Common myeloid progenitor, CD34-positive (primary cell): ENCODE measurements at regions not wholly inside any gene's neighbourhood (a gene's known extent, or its start where the extent isn't known, plus 50 kb on each side); places are given as distances from the start of the nearest gene placed in this dataset.

ENCODE experiments used
- CTCF ChIA-PET: fragments of 350-600 bp; sonication (Branson Sonifier 250); formaldehyde crosslinking; loops from one replicate; lab custom pipeline; 2021; ENCODE audit warnings: antibody characterized with exemption; lab: Charles Lee
- POLR2A ChIA-PET: fragments of 350-600 bp; sonication (Branson Sonifier 250); formaldehyde crosslinking; loops from one replicate; lab custom pipeline; 2021; ENCODE audit warnings: antibody characterized with exemption; lab: Charles Lee
- DNase-seq, 3 donors: peaks; one replicate each; pipeline versions ENCODE4 v3.0.0 to v3.0.0-alpha.2; 2013
- H3K27ac ChIP-seq, 2 experiments: 1 replicate in 1 of 2; 2 replicates in 1 of 2; pipeline ENCODE4 v1.7.0; 2013; ENCODE audit warnings: inconsistent platforms in 2 of 2, low read length in 2 of 2, mild to moderate bottlenecking in 2 of 2, low read depth in 1 of 2, moderate library complexity in 1 of 2; ENCODE audit not compliant: severe bottlenecking in 2 of 2, insufficient read depth in 1 of 2, poor library complexity in 1 of 2
- H3K27me3 ChIP-seq, 5 experiments: replicated peaks in 2 of 5; 1 replicate in 3 of 5; 2 replicates in 2 of 5; pipeline versions ENCODE4 v1.6.1 to v1.7.0; 2013; ENCODE audit warnings: low read length in 4 of 5, mild to moderate bottlenecking in 2 of 5, moderate library complexity in 2 of 5, inconsistent platforms in 1 of 5; ENCODE audit not compliant: insufficient read depth in 5 of 5, control insufficient read depth in 4 of 5
- H3K36me3 ChIP-seq, 4 experiments: 1 replicate in 2 of 4; 2 replicates in 2 of 4; pipeline versions ENCODE4 v1.6.1 to v1.7.0; 2013; ENCODE audit warnings: low read length in 3 of 4, control low read depth in 1 of 4, mild to moderate bottlenecking in 1 of 4; ENCODE audit not compliant: control insufficient read depth in 4 of 4, insufficient read depth in 4 of 4
- H3K4me1 ChIP-seq, 4 experiments: 1 replicate in 3 of 4; 2 replicates in 1 of 4; pipeline versions ENCODE4 v1.6.1 to v1.7.1; 2013; ENCODE audit warnings: low read length in 3 of 4, mild to moderate bottlenecking in 3 of 4, control low read depth in 1 of 4, inconsistent platforms in 1 of 4, moderate library complexity in 1 of 4; ENCODE audit not compliant: control insufficient read depth in 4 of 4, insufficient read depth in 4 of 4; ENCODE audit errors: control extremely low read depth in 1 of 4
- H3K4me3 ChIP-seq, 7 experiments: 1 replicate in 4 of 7; 2 replicates in 3 of 7; pipeline versions ENCODE4 v1.5.1 to v1.7.0; 2013; ENCODE audit warnings: mild to moderate bottlenecking in 7 of 7, low read length in 6 of 7, moderate library complexity in 6 of 7, inconsistent platforms in 2 of 7, low read depth in 2 of 7, control low read depth in 1 of 7; ENCODE audit not compliant: insufficient read depth in 4 of 7, control insufficient read depth in 1 of 7; ENCODE audit errors: extremely low read depth in 1 of 7
- H3K9me3 ChIP-seq, 5 experiments: 1 replicate in 4 of 5; 2 replicates in 1 of 5; pipeline versions ENCODE4 v1.6.1 to v1.7.1; 2013; ENCODE audit warnings: low read length in 4 of 5, mild to moderate bottlenecking in 2 of 5, inconsistent platforms in 1 of 5, low read depth in 1 of 5, moderate library complexity in 1 of 5; ENCODE audit not compliant: control insufficient read depth in 4 of 5, insufficient read depth in 2 of 5; ENCODE audit errors: control extremely low read depth in 1 of 5
- WGBS: methylation state at CpG from one replicate; pipeline ENCODE4 v1.1.5; 2013; ENCODE audit not compliant: insufficient coverage; 5-methylcytosine and 5-hydroxymethylcytosine counted together

GRCh38 chr3:10555263-10555662 lies 49.9 kb upstream of the ATP2B2 start:
- peaks cover 0 to 36% (median 18%) of the 10 kb centered on the region in 4 experiments for H3K4me1 ChIP-seq
- POLR2A ChIA-PET: no interaction called here
- no peak overlapping the region for H3K27ac ChIP-seq

GRCh38 chr3:10556312-10556711 lies 50.9 kb upstream of the ATP2B2 start:
- Histone ChIP-seq H3K27me3 (peaks cover 0 to 8% (median 0%) of the 10 kb centered on the region in 5 experiments), H3K27ac (no peak overlapping the region), H3K4me1 (peaks cover 0 to 27% (median 15%) of the 10 kb centered on the region in 4 experiments), H3K4me3 (no peak overlapping the region), H3K36me3 (no peaks in the 10 kb centered on the region), H3K9me3 (no peaks in the 10 kb centered on the region)
- 84% methylated on average over 3 of the region's 7 CpGs for WGBS
- ChIA-PET CTCF (no interaction called here), POLR2A (no interaction called here)
- DNase-seq: no peak

More at GRCh38 chr3:10555263-10555662, 49.9 kb upstream of the ATP2B2 start:
- Histone ChIP-seq H3K9me3 (no peaks in the 10 kb centered on the region), H3K4me3 (no peak overlapping the region), H3K36me3 (no peaks in the 10 kb centered on the region), H3K27me3 (peaks cover 0 to 2% (median 0%) of the 10 kb centered on the region in 5 experiments)
- whole genome bisulfite sequencing: 100% methylated on average over 1 of the region's 1 CpG
- CTCF ChIA-PET: no interaction called here
- DNase-seq: no peak

- WGBS: 96% methylated on average over 3 of the region's 7 CpGs
- CTCF ChIA-PET: interaction anchor here (1.2 to 1.5 kb wide), 2 partner anchors 9 to 13 kb away, joined by 3 read pairs; no protein-coding TSS in a partner anchor
- no peaks in the 10 kb centered on the region for H3K9me3 ChIP-seq
These were observed 51.9 kb upstream of the ATP2B2 start for GRCh38 chr3:10557250-10557649.

GRCh38 chr3:10557781-10558373 lies 52.5 kb upstream of the ATP2B2 start:
- WGBS: 80% methylated on average over 4 of the region's 5 CpGs
- Histone ChIP-seq H3K36me3 (no peaks in the 10 kb centered on the region), H3K27ac (no peak overlapping the region), H3K4me3 (no peak overlapping the region), H3K27me3 (peaks cover 0 to 13% (median 0%) of the 10 kb centered on the region in 5 experiments), H3K4me1 (peaks cover 0 to 13% (median 2%) of the 10 kb centered on the region in 4 experiments), H3K9me3 (no peaks in the 10 kb centered on the region)
- CTCF ChIA-PET: interaction anchor here (1.2 to 1.5 kb wide), 2 partner anchors 10 to 13 kb away, joined by 3 read pairs; no protein-coding TSS in a partner anchor
- POLR2A ChIA-PET: no interaction called here
- DNase-seq: peak; percentile 16 to 68 (median 60)

More at GRCh38 chr3:10557250-10557649, 51.9 kb upstream of the ATP2B2 start:
- H3K36me3 ChIP-seq: no peaks in the 10 kb centered on the region
- DNase-seq: no peak
- H3K4me3 ChIP-seq: no peak overlapping the region
- H3K4me1 ChIP-seq: peaks cover 0 to 19% (median 6%) of the 10 kb centered on the region in 4 experiments
- POLR2A ChIA-PET: no interaction called here
- no peak overlapping the region for H3K27ac ChIP-seq
- H3K27me3 ChIP-seq: peaks cover 0 to 12% (median 0%) of the 10 kb centered on the region in 5 experiments

GRCh38 chr3:10558736-10559135 lies 53.4 kb upstream of the ATP2B2 start:
- Histone ChIP-seq H3K36me3 (no peaks in the 10 kb centered on the region), H3K9me3 (peaks cover 0 to 2% (median 0%) of the 10 kb centered on the region in 5 experiments), H3K27me3 (peaks cover 0 to 14% (median 0%) of the 10 kb centered on the region in 5 experiments), H3K27ac (no peak overlapping the region), H3K4me3 (no peak overlapping the region), H3K4me1 (peaks cover 0 to 5% (median 2%) of the 10 kb centered on the region in 4 experiments)
- ChIA-PET POLR2A (no interaction called here), CTCF (no interaction called here)
- no peak for DNase-seq
- WGBS: 100% methylated on average over 1 of the region's 4 CpGs

GRCh38 chr3:10560060-10560861 lies 54.9 kb upstream of the ATP2B2 start:
- CTCF ChIA-PET: interaction anchor here (1.1 kb wide), 1 partner anchor 38 kb away, joined by 3 read pairs; no protein-coding TSS in a partner anchor
- 93% methylated on average over 12 of the region's 14 CpGs for WGBS
- POLR2A ChIA-PET: interaction anchor here (0.9 kb wide), 1 partner anchor 9 kb away, joined by 3 read pairs; no protein-coding TSS in a partner anchor

More at GRCh38 chr3:10560060-10560861, 54.9 kb upstream of the ATP2B2 start:
- no peak for DNase-seq
- Histone ChIP-seq H3K9me3 (peaks cover 0 to 9% (median 0%) of the 10 kb centered on the region in 5 experiments), H3K27ac (no peak overlapping the region), H3K4me1 (peaks cover 0 to 3% (median 0%) of the 10 kb centered on the region in 4 experiments), H3K36me3 (no peaks in the 10 kb centered on the region), H3K27me3 (peaks cover 0 to 23% (median 3%) of the 10 kb centered on the region in 5 experiments), H3K4me3 (no peak overlapping the region)
